Loucy (cell line): ENCODE measurements at regions not wholly inside any gene's neighbourhood (a gene's known extent, or its start where the extent isn't known, plus 50 kb on each side); places are given as distances from the start of the nearest gene placed in this dataset.

Experiments
- CTCF ChIP-seq: fragments of 200-600 bp; sonication (generic); conservative IDR thresholded peaks from 2 replicates; pipeline ENCODE4 v1.5.1; 2014; ENCODE audit warnings: mild to moderate bottlenecking, antibody characterized with exemption, low read length
- EZH2phosphoT487 ChIP-seq: fragments of 200-600 bp; IDR thresholded peaks from 2 replicates; pipeline ENCODE4 v1.6.1; 2018; ENCODE audit warnings: antibody characterized with exemption, mild to moderate bottlenecking, moderate library complexity, borderline replicate concordance

DNA sequence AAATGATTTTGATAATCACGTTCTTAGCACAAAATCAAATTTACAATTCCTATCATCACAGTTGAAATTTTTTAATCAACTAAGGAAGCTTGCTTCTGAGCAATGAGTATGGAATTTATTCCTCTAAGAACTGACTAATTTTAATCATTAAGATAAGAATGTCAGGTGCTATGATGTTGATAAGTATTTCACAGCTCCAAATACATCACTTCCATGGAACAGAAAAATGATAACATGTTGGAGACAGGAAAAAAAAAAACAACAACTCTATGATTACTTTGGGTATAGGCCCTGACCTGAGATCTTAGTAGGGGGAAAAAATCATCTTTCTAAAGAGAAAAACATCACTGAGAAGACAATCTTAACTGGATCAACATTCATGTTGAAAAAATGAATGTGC is 89.4 kb upstream of the BMP2 start:
- no peak for TF ChIP-seq CTCF
- no peak for TF ChIP-seq EZH2phosphoT487
